Endodermal cell (in vitro differentiated cells): ENCODE measurements at regions not wholly inside any gene's neighbourhood (a gene's known extent, or its start where the extent isn't known, plus 50 kb on each side); places are given as distances from the start of the nearest gene placed in this dataset.

ENCODE experiments used
- DNase-seq: peaks from one replicate; pipeline ENCODE4 v3.0.0-alpha.2; 2017
- H3K27ac ChIP-seq: 2 replicates; pipeline ENCODE4 v1.5.1; 2013; ENCODE audit warnings: mild to moderate bottlenecking, low read depth, low read length, moderate library complexity
- H3K27me3 ChIP-seq: 2 replicates; pipeline ENCODE4 v1.6.1; 2013; ENCODE audit warnings: mild to moderate bottlenecking, low read length, moderate library complexity; ENCODE audit not compliant: insufficient read depth, control insufficient read depth, poor library complexity, severe bottlenecking
- H3K36me3 ChIP-seq: 2 replicates; pipeline ENCODE4 v1.7.0; 2013; ENCODE audit warnings: mild to moderate bottlenecking, low read length, moderate library complexity; ENCODE audit not compliant: control insufficient read depth, insufficient read depth
- H3K4me1 ChIP-seq: one replicate; pipeline ENCODE4 v1.7.0; 2013; ENCODE audit warnings: low read length; ENCODE audit not compliant: control insufficient read depth, insufficient read depth
- H3K4me3 ChIP-seq: 2 replicates; pipeline ENCODE4 v1.5.1; 2013; ENCODE audit warnings: mild to moderate bottlenecking, low read length, moderate library complexity
- H3K9ac ChIP-seq: 2 replicates; pipeline ENCODE4 v1.6.1; 2013; ENCODE audit warnings: mild to moderate bottlenecking, low read length, moderate library complexity; ENCODE audit not compliant: poor library complexity, severe bottlenecking; ENCODE audit errors: extremely low read depth
- H3K9me3 ChIP-seq: 2 replicates; pipeline ENCODE4 v1.6.1; 2013; ENCODE audit warnings: mild to moderate bottlenecking, low read length, moderate library complexity; ENCODE audit not compliant: control insufficient read depth
- H3K27ac Mint-ChIP-seq: 2 replicates; pipeline ENCODE4 v1.8.0; 2020; ENCODE audit warnings: mixed read lengths
- H3K27me3 Mint-ChIP-seq: 2 replicates; pipeline ENCODE4 v1.8.0; 2021; ENCODE audit warnings: mild to moderate bottlenecking, mixed read lengths; ENCODE audit not compliant: insufficient read depth
- H3K36me3 Mint-ChIP-seq: 2 replicates; pipeline ENCODE4 v1.8.0; 2020; ENCODE audit warnings: low read depth, mixed read lengths
- H3K4me1 Mint-ChIP-seq: 2 replicates; pipeline ENCODE4 v1.8.0; 2020; ENCODE audit warnings: mixed read lengths
- H3K4me3 Mint-ChIP-seq: 2 replicates; pipeline ENCODE4 v1.8.0; 2020; ENCODE audit warnings: mild to moderate bottlenecking, moderate library complexity, mixed read lengths
- H3K9me3 Mint-ChIP-seq: 2 replicates; pipeline ENCODE4 v1.8.0; 2020; ENCODE audit warnings: mild to moderate bottlenecking, mixed read lengths
- WGBS, 2 experiments: methylation state at CpG; one replicate each; pipeline versions ENCODE4 v1.1.5 to v1.1.7; 2013; ENCODE audit warnings: missing lambda C conversion rate in 2 of 2, mixed read lengths in 1 of 2; ENCODE audit not compliant: insufficient coverage in 1 of 2, insufficient read length in 1 of 2; 5-methylcytosine and 5-hydroxymethylcytosine counted together
- TF ChIP-seq, protein P1 (sequence below): fragments of 200-600 bp; sonication (generic); conservative IDR thresholded peaks from 2 replicates; pipeline ENCODE4 v1.5.0; 2021; ENCODE audit warnings: antibody characterized with exemption, mild to moderate bottlenecking

DNA sequence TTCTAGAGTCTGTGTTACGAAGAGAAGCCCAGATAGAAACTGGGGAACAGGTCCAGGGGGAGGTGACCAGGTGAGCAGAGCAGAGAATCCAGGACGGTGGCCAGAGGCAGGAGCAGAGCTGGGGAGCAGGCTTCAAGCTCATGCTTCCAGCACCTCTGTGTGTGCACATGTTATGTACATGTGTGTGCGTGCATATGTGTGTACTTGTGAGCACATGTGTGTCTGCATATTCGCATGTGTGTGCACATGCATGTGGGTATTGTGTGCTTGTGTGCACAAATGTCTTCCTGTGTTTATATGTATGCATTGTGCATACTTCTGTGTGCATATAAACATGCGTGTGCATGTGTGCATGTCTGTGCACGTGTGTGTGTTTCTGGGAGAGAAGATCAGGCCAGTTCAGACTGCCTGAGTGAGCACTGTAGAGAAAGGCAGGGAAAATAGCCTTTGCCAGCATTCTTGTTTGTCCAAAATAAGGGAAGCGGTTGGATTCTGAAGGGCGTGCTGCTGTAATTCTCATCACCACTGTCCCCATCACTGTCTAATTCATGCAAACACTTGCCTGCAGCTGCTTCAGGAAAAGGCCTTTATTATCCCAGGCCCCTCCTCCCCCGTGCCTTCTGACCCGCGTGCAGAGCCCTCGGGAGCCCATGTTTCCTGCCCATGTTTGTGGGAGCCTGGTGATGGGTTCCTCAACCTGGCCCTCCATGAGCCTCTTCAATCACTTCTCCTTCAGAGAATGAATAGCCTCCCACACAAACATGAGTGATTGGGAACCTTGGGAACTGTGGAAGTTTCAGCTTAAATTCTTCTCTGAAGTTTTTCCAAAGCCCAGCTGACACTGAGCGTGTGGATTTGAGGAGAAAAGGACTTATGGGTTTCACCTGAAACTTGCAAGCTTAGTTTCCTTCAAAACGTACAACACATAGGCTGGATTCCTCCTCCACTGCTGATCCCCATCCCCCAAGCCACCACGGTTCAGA is 161.7 kb upstream of the AFDN start:
- no peak overlapping the region for H3K4me3 Mint-ChIP-seq
- H3K27ac ChIP-seq: no peak overlapping the region

DNA sequence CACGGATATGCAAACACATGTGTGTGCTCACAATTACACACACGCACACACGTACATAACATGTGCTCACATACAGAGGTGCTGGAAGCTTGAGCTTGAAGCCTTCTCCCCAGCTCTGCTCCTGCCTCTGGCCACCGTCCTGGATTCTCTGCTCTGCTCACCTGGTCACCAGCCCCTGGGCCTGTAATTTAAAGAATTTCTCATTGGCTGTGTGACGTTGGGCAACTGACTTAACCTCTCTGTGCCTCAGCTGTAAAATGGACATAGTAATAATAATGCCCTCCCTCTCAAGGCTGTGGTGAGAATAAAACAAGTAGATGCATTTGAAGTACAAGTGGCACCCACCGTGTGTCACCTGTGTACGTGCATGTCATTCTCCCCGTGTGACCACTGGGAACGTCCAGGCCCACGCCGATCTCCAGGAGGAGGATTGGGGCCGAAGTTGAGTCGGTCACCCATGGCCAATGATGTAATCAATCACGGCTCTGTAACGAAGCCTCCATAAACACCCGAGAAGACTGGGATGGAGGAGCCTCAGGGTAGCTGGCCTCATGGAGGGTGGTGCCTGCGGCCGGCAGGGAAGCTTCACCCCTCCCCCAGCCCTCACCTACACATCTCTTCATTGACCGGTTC is 160.9 kb upstream of the AFDN start:
- 94 to 95% methylated on average over 9 to 19 of the region's 19 CpGs for WGBS, 2 experiments
- TF ChIP-seq, protein P1, sequence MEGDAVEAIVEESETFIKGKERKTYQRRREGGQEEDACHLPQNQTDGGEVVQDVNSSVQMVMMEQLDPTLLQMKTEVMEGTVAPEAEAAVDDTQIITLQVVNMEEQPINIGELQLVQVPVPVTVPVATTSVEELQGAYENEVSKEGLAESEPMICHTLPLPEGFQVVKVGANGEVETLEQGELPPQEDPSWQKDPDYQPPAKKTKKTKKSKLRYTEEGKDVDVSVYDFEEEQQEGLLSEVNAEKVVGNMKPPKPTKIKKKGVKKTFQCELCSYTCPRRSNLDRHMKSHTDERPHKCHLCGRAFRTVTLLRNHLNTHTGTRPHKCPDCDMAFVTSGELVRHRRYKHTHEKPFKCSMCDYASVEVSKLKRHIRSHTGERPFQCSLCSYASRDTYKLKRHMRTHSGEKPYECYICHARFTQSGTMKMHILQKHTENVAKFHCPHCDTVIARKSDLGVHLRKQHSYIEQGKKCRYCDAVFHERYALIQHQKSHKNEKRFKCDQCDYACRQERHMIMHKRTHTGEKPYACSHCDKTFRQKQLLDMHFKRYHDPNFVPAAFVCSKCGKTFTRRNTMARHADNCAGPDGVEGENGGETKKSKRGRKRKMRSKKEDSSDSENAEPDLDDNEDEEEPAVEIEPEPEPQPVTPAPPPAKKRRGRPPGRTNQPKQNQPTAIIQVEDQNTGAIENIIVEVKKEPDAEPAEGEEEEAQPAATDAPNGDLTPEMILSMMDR: no peak
- H3K27me3 ChIP-seq: no peaks in the 10 kb centered on the region
- no peaks in the 10 kb centered on the region for H3K9me3 Mint-ChIP-seq
- peaks cover 4% of the 10 kb centered on the region for H3K4me1 ChIP-seq
- no peaks in the 10 kb centered on the region for H3K9me3 ChIP-seq
- no peaks in the 10 kb centered on the region for H3K36me3 ChIP-seq
- H3K9ac ChIP-seq: no peak overlapping the region
- no peak overlapping the region for H3K4me3 Mint-ChIP-seq
- H3K27ac Mint-ChIP-seq: no peak overlapping the region
- no peak for DNase-seq
- H3K27ac ChIP-seq: no peak overlapping the region
- no peak overlapping the region for H3K4me3 ChIP-seq
- no peaks in the 10 kb centered on the region for H3K36me3 Mint-ChIP-seq
- H3K4me1 Mint-ChIP-seq: peaks cover 11% of the 10 kb centered on the region
- H3K27me3 Mint-ChIP-seq: peaks cover 2% of the 10 kb centered on the region

More for the DNA sequence above, 161.7 kb upstream of the AFDN start:
- peaks cover 2% of the 10 kb centered on the region for H3K27me3 Mint-ChIP-seq
- Histone ChIP-seq H3K9me3 (no peaks in the 10 kb centered on the region), H3K4me1 (peaks cover 6% of the 10 kb centered on the region), H3K9ac (no peak overlapping the region), H3K27me3 (no peaks in the 10 kb centered on the region), H3K4me3 (no peak overlapping the region), H3K36me3 (no peaks in the 10 kb centered on the region)
- H3K9me3 Mint-ChIP-seq: no peaks in the 10 kb centered on the region
- no peak overlapping the region for H3K27ac Mint-ChIP-seq
- H3K36me3 Mint-ChIP-seq: no peaks in the 10 kb centered on the region
- peaks cover 15% of the 10 kb centered on the region for H3K4me1 Mint-ChIP-seq
- 89 to 92% methylated on average over 11 to 15 of the region's 15 CpGs for WGBS, 2 experiments
- TF ChIP-seq, protein P1: no peak
- no peak for DNase-seq

DNA sequence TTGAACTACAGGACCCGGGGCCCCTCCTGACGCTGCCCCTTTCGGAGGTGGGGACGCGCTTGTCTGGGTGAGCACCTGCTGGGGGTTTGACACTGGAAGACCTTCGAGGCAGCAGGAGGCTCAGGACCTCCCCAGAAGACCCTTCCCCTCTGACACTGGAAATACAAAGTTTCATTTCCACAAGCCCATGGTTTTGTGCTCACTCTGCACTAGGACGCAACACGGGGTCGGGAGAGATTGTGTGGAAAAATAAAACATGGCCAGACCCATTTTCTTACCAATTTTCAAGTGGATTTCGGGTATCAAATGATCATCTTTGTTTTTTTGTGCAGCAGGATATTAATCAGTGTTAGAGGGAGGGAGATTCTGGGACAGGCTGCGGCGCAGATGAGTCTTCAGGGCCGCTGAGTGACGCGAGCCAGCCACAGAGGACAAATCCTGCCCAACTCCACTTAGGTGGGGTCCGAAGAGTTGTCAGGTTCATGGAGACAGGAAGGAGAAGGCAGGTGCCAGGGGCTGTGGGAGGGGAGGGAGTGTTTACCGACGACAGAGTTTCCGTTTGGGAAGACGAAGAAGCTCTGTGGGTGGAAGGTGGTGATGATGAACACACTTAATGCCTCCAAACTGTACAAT is 160.0 kb upstream of the AFDN start:
- H3K27ac ChIP-seq: no peak overlapping the region
- H3K27me3 ChIP-seq: no peaks in the 10 kb centered on the region
- no peak for DNase-seq
- no peak overlapping the region for H3K9ac ChIP-seq
- Mint-ChIP-seq H3K27me3 (peaks cover 2% of the 10 kb centered on the region), H3K9me3 (peaks cover 5% of the 10 kb centered on the region), H3K4me3 (no peak overlapping the region), H3K4me1 (peaks cover 3% of the 10 kb centered on the region), H3K36me3 (no peaks in the 10 kb centered on the region), H3K27ac (no peak overlapping the region)
- H3K4me3 ChIP-seq: no peak overlapping the region
- no peaks in the 10 kb centered on the region for H3K9me3 ChIP-seq
- 73 to 84% methylated on average over 10 to 20 of the region's 20 CpGs for WGBS, 2 experiments
- TF ChIP-seq, protein P1: no peak
- H3K4me1 ChIP-seq: no peaks in the 10 kb centered on the region
- H3K36me3 ChIP-seq: no peaks in the 10 kb centered on the region
